ENCODE measurements at regions not wholly inside any gene's neighbourhood (a gene's known extent, or its start where the extent isn't known, plus 50 kb on each side); places are given as distances from the start of the nearest gene placed in this dataset.

- no peak overlapping the region for H3K9ac ChIP-seq (ENCODE audit: low read length)
- RAD21 ChIA-PET (ENCODE audit: low non-redundant PET in 1 of 2, low total read pairs in 2 of 2, uncharacterized antibody in 2 of 2, unreplicated experiment in 2 of 2), result no interaction called here
Measured at GRCh38 chr13:100746953-100747683, 72.5 kb upstream of the TMTC4 start.

More at GRCh38 chr13:100746953-100747683, 72.5 kb upstream of the TMTC4 start:
- no peak overlapping the region for H3K27ac ChIP-seq (ENCODE audit: low read depth, low read length)
- H3K36me3 ChIP-seq (ENCODE audit: control insufficient read depth in 1 of 2, insufficient read depth in 2 of 2, low read length in 2 of 2), result no peaks in the 10 kb centered on the region
- DNase-seq (ENCODE audit: low read depth, low spot score) (no peak), ATAC-seq (no peak)
- BruUV-seq (replicated peaks), result no TSS peak
- no peaks in the 10 kb centered on the region for H4K20me1 ChIP-seq (ENCODE audit: insufficient read depth)
- TF ChIP-seq RAD21 (IDR thresholded peaks at IDR 0.05; ENCODE audit: low read depth), result no peak
- no peak for TF ChIP-seq EZH2phosphoT487 (IDR thresholded peaks at IDR 0.05; ENCODE audit: borderline replicate concordance)
- no peak for TF ChIP-seq ELF1 (IDR thresholded peaks at IDR 0.05; ENCODE audit: borderline replicate concordance, low read depth)
- no peak for TF ChIP-seq POLR2A (IDR thresholded peaks at IDR 0.05; ENCODE audit: borderline replicate concordance, extremely low read depth, insufficient read depth, insufficient read length)
- no peak for TF ChIP-seq MAX (IDR thresholded peaks at IDR 0.05)
- TF ChIP-seq SRF (IDR thresholded peaks at IDR 0.05; ENCODE audit: low read depth), result no peak
- no peak for TF ChIP-seq REST (IDR thresholded peaks at IDR 0.05; ENCODE audit: low read depth)
- no peak for TF ChIP-seq FOSL1 (IDR thresholded peaks at IDR 0.05; ENCODE audit: low read depth)
- TF ChIP-seq ZBTB33 (IDR thresholded peaks at IDR 0.05; ENCODE audit: extremely low read depth, insufficient replicate concordance, low read length), result no peak
- no peak for TF ChIP-seq SIN3A (IDR thresholded peaks at IDR 0.05; ENCODE audit: low read depth)
- TF ChIP-seq EZH2 (IDR thresholded peaks at IDR 0.05), result no peak
- TF ChIP-seq ATF3 (IDR thresholded peaks at IDR 0.05), result no peak
- TF ChIP-seq YY1 (IDR thresholded peaks at IDR 0.05; ENCODE audit: extremely low read depth, insufficient replicate concordance, low read depth, low read length), result no peak
- TF ChIP-seq ZFX (IDR thresholded peaks at IDR 0.05), result no peak
- TF ChIP-seq POLR2AphosphoS5 (IDR thresholded peaks at IDR 0.05; ENCODE audit: low read depth, low read length), result no peak
- no peaks in the 10 kb centered on the region for H3K79me2 ChIP-seq (ENCODE audit: insufficient read depth, low read length)
- CTCF ChIA-PET, result no interaction called here
- no peak overlapping the region for H3K4me3 ChIP-seq (replicated peaks in 1 of 2; ENCODE audit: low read depth in 1 of 2, low read length in 2 of 2)
- H3K27me3 ChIP-seq (ENCODE audit: insufficient read depth, low read length), result peaks cover 33% of the 10 kb centered on the region
- no peaks in the 10 kb centered on the region for H3K4me1 ChIP-seq (ENCODE audit: control insufficient read depth in 1 of 2, insufficient read depth in 2 of 2, low read length in 2 of 2)
- no peaks in the 10 kb centered on the region for H3K9me3 ChIP-seq (ENCODE audit: control insufficient read depth in 1 of 2, insufficient read depth in 1 of 2, low read depth in 1 of 2, low read length in 2 of 2)
- POLR2A ChIA-PET, result no interaction called here
- no peak overlapping the region for H2AFZ ChIP-seq (ENCODE audit: low read depth, low read length, poor library complexity, severe bottlenecking)
- no peak overlapping the region for H3K4me2 ChIP-seq (ENCODE audit: low read length)
- H3K9me2 ChIP-seq (ENCODE audit: insufficient read depth), result no peaks in the 10 kb centered on the region
- intact Hi-C loops (cut with micrococcal nuclease), result no loop called here

Data from HCT116 (cell line).